ENCODE measurements at regions not wholly inside any gene's neighbourhood (a gene's known extent, or its start where the extent isn't known, plus 50 kb on each side); places are given as distances from the start of the nearest gene placed in this dataset.

DNA sequence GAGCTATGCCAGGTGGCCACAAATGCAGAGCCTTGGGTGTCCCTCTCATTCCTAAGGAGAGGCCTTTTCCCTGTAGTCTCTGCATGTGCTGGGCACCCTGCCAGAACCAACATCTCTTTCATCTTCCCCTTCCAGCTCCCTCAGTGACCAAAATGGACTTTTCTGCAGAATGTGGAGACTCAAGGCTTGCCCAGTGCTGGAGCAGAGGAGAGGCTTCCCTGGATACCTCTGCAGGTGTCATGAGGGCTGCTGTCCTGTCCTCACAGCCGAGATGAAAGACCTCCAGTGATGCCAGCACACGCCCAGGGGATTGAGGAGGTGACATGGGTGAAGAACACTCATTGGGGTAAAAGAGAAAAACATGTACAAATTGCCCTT lies 347.0 kb upstream of the AJAP1 start:
- Histone ChIP-seq H3K9me3 (no peaks in the 10 kb centered on the region), H3K4me1 (ENCODE audit: control insufficient read depth in 1 of 2, low read depth in 2 of 2) (no peaks in the 10 kb centered on the region), H3K4me3 (no peak overlapping the region), H3K27ac (no peak overlapping the region), H3K27me3 (replicated peaks; ENCODE audit: insufficient read depth) (no peaks in the 10 kb centered on the region), H3K36me3 (no peaks in the 10 kb centered on the region)
- TF ChIP-seq, protein P1, sequence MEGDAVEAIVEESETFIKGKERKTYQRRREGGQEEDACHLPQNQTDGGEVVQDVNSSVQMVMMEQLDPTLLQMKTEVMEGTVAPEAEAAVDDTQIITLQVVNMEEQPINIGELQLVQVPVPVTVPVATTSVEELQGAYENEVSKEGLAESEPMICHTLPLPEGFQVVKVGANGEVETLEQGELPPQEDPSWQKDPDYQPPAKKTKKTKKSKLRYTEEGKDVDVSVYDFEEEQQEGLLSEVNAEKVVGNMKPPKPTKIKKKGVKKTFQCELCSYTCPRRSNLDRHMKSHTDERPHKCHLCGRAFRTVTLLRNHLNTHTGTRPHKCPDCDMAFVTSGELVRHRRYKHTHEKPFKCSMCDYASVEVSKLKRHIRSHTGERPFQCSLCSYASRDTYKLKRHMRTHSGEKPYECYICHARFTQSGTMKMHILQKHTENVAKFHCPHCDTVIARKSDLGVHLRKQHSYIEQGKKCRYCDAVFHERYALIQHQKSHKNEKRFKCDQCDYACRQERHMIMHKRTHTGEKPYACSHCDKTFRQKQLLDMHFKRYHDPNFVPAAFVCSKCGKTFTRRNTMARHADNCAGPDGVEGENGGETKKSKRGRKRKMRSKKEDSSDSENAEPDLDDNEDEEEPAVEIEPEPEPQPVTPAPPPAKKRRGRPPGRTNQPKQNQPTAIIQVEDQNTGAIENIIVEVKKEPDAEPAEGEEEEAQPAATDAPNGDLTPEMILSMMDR (IDR thresholded peaks at IDR 0.05): no peak
- DNase-seq (ENCODE audit: low spot score) (no peak), ATAC-seq (ENCODE audit: insufficient number of reproducible peaks, low FRiP score, low read depth) (no peak)

DNA sequence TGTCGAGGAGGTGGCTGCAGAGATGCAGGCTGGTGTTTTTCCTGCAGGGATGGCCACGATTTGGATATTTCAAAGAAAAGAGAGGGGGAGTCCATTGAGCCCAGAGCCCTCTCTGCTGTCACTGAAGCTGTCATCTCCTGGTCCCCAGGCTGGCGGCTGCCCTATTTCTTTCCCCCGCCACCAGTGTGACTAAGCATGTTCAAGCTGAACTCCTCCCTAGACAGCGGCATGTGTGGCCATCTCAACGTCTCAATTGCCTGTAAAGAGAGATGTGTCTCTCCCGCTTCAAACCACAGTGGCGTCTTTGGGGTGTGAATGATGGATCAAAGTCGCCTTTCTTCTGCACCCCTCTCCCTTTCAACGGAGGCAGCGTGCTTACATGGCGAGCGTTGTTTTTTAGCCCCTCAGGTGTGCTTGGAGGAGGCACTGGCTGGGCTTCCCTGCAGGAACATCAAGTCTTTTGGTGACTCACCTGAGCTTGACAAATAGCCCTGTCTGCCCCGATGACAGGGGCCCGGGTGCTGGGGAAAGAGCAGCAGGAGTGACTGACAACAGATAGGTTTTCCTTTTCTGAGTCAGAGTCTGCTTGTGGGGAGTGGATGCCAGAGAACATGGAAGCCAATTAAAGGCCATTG lies 346.4 kb upstream of the AJAP1 start:
- H3K9me3 ChIP-seq: no peaks in the 10 kb centered on the region
- no peaks in the 10 kb centered on the region for H3K36me3 ChIP-seq
- TF ChIP-seq, protein P1 (IDR thresholded peaks at IDR 0.05): no peak
- no peaks in the 10 kb centered on the region for H3K27me3 ChIP-seq (replicated peaks; ENCODE audit: insufficient read depth)
- no peak for DNase-seq (ENCODE audit: low spot score)
- H3K4me1 ChIP-seq (ENCODE audit: control insufficient read depth in 1 of 2, low read depth in 2 of 2): no peaks in the 10 kb centered on the region
- no peak overlapping the region for H3K4me3 ChIP-seq
- ATAC-seq (ENCODE audit: insufficient number of reproducible peaks, low FRiP score, low read depth): no peak
- no peak overlapping the region for H3K27ac ChIP-seq

DNA sequence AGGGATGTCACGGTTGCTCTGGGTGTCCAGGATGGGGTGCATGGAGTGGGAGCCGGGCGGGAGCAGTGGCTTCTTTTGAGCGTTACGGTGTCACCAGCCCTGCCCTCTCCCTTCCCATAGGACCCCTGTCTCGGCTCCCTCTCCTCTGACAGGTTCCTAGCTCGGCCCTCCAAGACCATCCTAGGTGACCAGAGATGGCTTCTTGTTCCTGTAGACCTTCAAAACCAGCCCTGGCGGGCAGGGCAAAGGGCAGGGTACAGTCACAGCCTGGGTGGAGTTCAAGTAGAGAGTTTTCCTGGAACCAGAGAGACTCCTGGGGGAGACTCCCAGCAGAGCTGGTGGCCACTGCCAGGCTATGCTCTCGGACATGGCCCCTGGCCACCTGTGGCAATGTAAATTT lies 345.6 kb upstream of the AJAP1 start:
- ATAC-seq (ENCODE audit: insufficient number of reproducible peaks, low FRiP score, low read depth): no peak
- Histone ChIP-seq H3K4me1 (ENCODE audit: control insufficient read depth in 1 of 2, low read depth in 2 of 2) (no peaks in the 10 kb centered on the region), H3K9me3 (peaks cover 2% of the 10 kb centered on the region), H3K4me3 (no peak overlapping the region), H3K27ac (no peak overlapping the region), H3K36me3 (no peaks in the 10 kb centered on the region), H3K27me3 (replicated peaks; ENCODE audit: insufficient read depth) (no peaks in the 10 kb centered on the region)
- DNase-seq (ENCODE audit: low spot score): no peak
- TF ChIP-seq, protein P1 (IDR thresholded peaks at IDR 0.05): no peak

DNA sequence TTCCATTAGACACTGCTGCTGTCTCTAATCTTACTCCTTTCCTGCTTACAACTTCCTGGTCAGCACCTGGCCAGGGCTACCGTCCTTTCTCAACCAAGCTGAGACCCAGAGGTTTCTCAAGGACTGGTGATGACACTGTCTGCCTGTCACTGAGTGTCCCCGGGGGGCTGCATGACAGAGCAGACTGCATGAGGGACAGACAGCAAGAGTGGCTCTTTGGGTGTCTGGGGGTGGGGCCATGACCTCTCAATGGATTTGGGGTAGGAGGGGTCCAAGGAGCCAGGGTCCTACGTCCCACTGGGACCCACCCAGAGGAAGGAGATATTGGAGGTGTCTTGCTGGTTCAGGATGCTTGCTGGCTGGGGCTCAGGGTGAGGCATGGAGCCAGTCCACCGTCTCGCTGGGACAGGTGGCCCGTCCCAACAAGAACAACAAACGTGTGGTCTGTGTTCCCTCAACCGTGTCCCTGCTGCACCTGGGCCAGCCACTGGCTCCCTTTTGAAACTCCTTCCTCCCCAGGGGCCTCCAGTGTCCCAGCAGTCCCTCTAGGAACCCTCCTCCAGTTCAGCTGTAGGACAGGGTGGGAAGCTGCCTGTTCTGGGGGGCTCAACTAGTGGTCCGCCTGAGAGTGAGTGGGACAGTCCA lies 344.6 kb upstream of the AJAP1 start:
- DNase-seq (ENCODE audit: low spot score) (no peak), ATAC-seq (ENCODE audit: insufficient number of reproducible peaks, low FRiP score, low read depth) (no peak)
- no peak overlapping the region for H3K4me3 ChIP-seq
- TF ChIP-seq, protein P1 (IDR thresholded peaks at IDR 0.05): no peak
- peaks cover 8% of the 10 kb centered on the region for H3K9me3 ChIP-seq
- no peaks in the 10 kb centered on the region for H3K36me3 ChIP-seq
- H3K27me3 ChIP-seq (replicated peaks; ENCODE audit: insufficient read depth): no peaks in the 10 kb centered on the region
- H3K27ac ChIP-seq: no peak overlapping the region
- H3K4me1 ChIP-seq (ENCODE audit: control insufficient read depth in 1 of 2, low read depth in 2 of 2): no peaks in the 10 kb centered on the region

DNA sequence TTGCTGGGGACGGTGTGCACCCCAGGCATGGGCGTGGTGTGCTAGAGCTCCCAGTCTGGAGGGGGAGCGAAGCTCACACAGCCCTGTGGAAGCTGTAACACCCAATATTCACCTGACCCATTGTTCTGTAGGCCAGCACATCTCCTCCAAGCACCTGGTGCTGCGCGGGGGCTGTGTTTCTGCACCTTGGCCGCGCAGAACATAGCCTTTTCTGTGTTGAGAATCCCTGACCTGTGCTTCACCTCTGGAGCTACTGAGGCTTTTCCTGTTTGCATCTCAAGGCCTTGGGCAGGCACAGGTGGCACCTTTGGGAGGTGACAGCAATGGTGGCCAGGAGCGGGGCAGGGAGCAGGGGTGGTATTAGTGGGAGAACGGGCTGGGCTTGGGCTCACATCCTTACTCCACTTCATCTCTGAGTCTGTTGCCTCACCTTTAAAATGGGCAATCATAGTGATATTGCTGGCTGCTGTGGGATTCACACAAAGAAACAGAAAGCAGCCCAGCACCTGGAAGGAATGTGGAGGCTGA lies 343.9 kb upstream of the AJAP1 start:
- no peak overlapping the region for H3K27ac ChIP-seq
- no peak for ATAC-seq (ENCODE audit: insufficient number of reproducible peaks, low FRiP score, low read depth)
- no peaks in the 10 kb centered on the region for H3K4me1 ChIP-seq (ENCODE audit: control insufficient read depth in 1 of 2, low read depth in 2 of 2)
- H3K9me3 ChIP-seq: peaks cover 8% of the 10 kb centered on the region
- no peaks in the 10 kb centered on the region for H3K27me3 ChIP-seq (replicated peaks; ENCODE audit: insufficient read depth)
- no peak for DNase-seq (ENCODE audit: low spot score)
- H3K36me3 ChIP-seq: no peaks in the 10 kb centered on the region
- TF ChIP-seq, protein P1 (IDR thresholded peaks at IDR 0.05): no peak
- H3K4me3 ChIP-seq: no peak overlapping the region
